Adrenal gland (tissue), 5 donors: ENCODE measurements at regions not wholly inside any gene's neighbourhood (a gene's known extent, or its start where the extent isn't known, plus 50 kb on each side); places are given as distances from the start of the nearest gene placed in this dataset.

Source experiments
- POLR2A ChIP-seq, 2 donors: fragments of 450-650 bp; IDR thresholded peaks; one replicate each; pipeline ENCODE4 v1.6.1; 2017; ENCODE audit warnings: antibody characterized with exemption in 2 of 2, mild to moderate bottlenecking in 2 of 2, moderate library complexity in 1 of 2
- TF ChIP-seq, protein P1 (sequence below), 6 experiments: fragments of 450-650 bp in 4 of 6; fragments of 200-600 bp in 2 of 6; sonication (generic) in 1 of 6; IDR thresholded peaks; 1 replicate in 5 of 6; 2 replicates in 1 of 6; pipeline versions ENCODE4 v1.5.1 to v1.8.0; 2016 to 2021; ENCODE audit warnings: antibody characterized with exemption in 6 of 6, mild to moderate bottlenecking in 2 of 6, moderate library complexity in 1 of 6
- donor health status: DM: no; HTN: no; CAD: no.

DNA sequence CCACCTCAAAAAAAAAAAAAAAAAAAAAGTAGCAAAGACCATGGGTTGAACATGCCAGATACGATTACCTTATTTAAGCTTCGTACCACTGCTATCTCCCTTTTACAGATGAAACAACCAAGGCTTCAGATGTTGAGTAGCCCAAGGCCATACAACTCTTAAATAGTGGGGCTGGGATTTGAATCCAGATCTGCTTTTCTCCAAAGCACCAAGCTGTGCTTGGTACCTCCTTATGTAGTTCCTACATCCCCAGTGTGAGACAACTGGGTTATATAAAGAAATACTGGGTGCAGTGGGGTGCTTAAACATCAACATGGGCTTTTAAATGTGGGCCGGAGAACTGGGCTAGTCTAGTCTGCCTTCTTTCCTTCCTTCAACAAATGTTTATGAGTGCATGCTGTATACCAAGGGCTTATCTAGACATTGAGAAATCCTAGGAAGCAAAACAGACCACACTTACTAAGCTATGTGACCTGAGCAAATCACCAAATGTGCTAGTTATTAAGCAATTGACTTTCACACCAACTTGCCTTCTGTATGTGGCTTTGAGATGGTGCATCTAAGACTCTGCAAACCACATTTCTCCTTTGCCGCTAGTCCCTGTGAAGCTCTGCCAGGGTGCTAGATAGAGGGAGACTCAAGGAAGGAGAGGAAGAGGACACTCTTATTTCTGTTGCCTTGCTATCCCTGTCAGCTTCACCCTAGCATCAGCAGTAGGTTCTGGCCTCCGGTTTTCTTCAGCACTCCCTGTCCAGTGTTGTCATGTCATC, 201.4 kb upstream of the FOXN2 start:
- TF ChIP-seq, protein P1, sequence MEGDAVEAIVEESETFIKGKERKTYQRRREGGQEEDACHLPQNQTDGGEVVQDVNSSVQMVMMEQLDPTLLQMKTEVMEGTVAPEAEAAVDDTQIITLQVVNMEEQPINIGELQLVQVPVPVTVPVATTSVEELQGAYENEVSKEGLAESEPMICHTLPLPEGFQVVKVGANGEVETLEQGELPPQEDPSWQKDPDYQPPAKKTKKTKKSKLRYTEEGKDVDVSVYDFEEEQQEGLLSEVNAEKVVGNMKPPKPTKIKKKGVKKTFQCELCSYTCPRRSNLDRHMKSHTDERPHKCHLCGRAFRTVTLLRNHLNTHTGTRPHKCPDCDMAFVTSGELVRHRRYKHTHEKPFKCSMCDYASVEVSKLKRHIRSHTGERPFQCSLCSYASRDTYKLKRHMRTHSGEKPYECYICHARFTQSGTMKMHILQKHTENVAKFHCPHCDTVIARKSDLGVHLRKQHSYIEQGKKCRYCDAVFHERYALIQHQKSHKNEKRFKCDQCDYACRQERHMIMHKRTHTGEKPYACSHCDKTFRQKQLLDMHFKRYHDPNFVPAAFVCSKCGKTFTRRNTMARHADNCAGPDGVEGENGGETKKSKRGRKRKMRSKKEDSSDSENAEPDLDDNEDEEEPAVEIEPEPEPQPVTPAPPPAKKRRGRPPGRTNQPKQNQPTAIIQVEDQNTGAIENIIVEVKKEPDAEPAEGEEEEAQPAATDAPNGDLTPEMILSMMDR (IDR thresholded peaks at IDR 0.05), result no peak
- TF ChIP-seq POLR2A (IDR thresholded peaks at IDR 0.05), result no peak
